RWPE1 (cell line): ENCODE measurements at regions not wholly inside any gene's neighbourhood (a gene's known extent, or its start where the extent isn't known, plus 50 kb on each side); places are given as distances from the start of the nearest gene placed in this dataset.

Experiments used
- CTCF ChIA-PET: fragments of 350-600 bp; sonication (Branson Sonifier 250); formaldehyde crosslinking; extraction: SDS; loops from one replicate; lab custom pipeline; 2021; lab: Yijun Ruan, JAX
- POLR2A ChIA-PET: fragments of 400-600 bp; formaldehyde crosslinking; extraction: SDS; loops from one replicate; lab custom pipeline; 2020; ENCODE audit warnings: antibody characterized with exemption; ENCODE audit not compliant: low non-redundant PET; lab: Yijun Ruan, JAX
- DNase-seq: peaks from one replicate; pipeline ENCODE4 v3.0.0; 2012; ENCODE audit warnings: low spot score
- H3K27ac ChIP-seq: fragments of 450-650 bp; 2 replicates; pipeline ENCODE4 v1.5.1; 2017
- CTCF ChIP-seq: fragments of 450-650 bp; conservative IDR thresholded peaks from 2 replicates; pipeline ENCODE4 v1.5.1; 2017; ENCODE audit warnings: low read depth, mild to moderate bottlenecking

DNA sequence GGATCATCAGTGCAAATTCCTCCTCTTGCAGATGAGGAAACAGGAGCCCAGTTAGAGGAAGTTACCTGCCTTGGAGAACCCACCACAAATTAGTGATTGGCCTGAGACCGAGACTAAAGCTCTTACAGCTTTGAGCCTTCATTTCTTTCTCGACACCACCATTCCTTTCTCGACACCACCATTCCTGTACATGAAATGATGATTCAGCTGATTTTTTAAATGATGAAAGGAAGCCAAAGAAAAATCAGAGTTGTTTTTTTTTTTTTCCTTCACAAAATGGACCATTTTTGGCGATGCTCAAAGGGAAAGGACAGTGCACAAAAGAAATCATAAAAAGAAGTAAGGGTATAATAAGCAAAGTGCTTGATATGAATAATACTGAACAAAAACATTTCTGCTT, 1080.2 kb upstream of the AUTS2 start:
- ChIA-PET CTCF (interaction anchor here (0.7 kb wide), 1 partner anchor 32 kb away, joined by 3 read pairs; no protein-coding TSS in a partner anchor), POLR2A (no interaction called here)
- TF ChIP-seq CTCF = no peak
- no peak for DNase-seq
- H3K27ac ChIP-seq = no peak overlapping the region

DNA sequence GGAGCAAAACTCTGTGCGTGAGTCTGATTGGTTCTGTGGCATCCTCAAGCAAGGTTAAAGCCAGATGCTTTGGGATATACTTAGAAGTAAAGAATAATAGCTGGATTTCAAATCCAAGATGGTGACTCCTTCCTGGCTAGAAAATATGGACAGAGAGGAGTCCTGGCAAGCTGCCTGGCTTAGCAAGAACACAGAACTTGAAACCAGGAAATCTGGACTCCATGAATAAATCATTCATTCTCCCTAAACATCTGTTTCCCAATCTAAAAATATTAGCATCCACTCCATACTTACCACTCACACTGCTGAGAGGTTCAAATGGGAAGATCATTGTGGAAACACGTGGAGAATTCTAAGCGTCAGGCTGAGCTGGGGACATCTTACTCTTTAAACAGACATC, 1074.1 kb upstream of the AUTS2 start:
- POLR2A ChIA-PET = no interaction called here
- CTCF ChIA-PET = no interaction called here
- no peak for TF ChIP-seq CTCF
- no peak for DNase-seq
- no peak overlapping the region for H3K27ac ChIP-seq

DNA sequence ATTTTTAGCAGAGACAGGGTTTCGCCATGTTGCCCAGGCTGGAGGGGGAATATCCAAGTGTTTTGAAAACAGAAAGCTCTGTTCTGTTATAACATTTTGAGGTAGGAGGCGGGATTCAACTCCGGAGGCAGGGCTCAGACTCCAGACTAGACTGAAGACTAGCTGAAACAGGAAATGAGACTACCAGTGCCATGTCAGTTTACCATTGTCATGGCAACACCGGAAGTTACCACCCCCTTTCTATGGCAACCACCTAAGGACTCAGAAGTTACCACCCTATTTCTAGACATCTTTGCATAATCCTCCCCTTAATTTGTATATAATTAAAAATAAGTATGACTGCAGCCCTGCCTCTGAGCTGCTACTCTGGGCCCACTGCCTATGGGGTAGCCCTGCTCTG, 1069.1 kb upstream of the AUTS2 start:
- no peak for DNase-seq
- CTCF ChIA-PET = no interaction called here
- POLR2A ChIA-PET = no interaction called here

GRCh38 chr7:68535266-68535665, 1063.0 kb upstream of the AUTS2 start:
- no peak for TF ChIP-seq CTCF
- ChIA-PET CTCF (no interaction called here), POLR2A (no interaction called here)
- H3K27ac ChIP-seq = no peak overlapping the region
- no peak for DNase-seq

More for the DNA sequence above, 1069.1 kb upstream of the AUTS2 start:
- H3K27ac ChIP-seq = no peak overlapping the region
- TF ChIP-seq CTCF = no peak

DNA sequence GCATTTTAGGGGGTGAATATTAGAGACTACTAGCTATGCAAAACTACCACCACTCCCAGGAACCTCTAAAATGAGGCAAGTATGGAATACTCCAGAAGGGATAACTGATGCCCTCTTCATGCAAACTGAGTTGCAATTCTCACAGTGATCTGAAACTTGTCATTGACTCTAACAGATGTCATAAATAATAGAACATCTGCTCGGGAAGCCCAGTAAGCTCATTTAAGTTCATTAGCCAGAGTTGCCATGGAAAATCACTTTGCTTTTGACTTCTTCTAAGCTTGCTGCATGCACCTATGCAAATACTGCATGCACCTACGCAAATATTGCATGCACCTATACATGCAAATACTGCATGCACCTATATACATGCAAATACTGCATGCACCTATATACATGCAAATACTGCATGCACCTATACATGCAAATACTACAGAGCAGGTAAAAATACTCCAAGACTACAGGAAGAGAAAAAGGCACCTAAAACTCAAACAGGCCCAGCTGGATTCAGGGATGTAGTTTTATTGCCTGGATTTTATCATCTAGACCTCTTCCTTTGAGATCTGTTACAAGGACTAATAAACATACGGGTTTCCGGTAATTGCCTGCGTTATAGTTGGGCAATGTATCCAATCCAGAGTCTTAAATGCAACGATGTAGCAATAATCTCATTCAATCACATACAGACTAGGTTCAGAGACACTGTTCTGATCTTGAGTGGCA, 1061.1 kb upstream of the AUTS2 start:
- POLR2A ChIA-PET = no interaction called here
- H3K27ac ChIP-seq = no peak overlapping the region
- DNase-seq = no peak
- no peak for TF ChIP-seq CTCF
- CTCF ChIA-PET = no interaction called here

- H3K27ac ChIP-seq = no peak overlapping the region
- no peak for TF ChIP-seq CTCF
- no peak for DNase-seq
- ChIA-PET CTCF (no interaction called here), POLR2A (no interaction called here)
Observed at GRCh38 chr7:68537774-68538071, 1060.6 kb upstream of the AUTS2 start.

- no peak for DNase-seq
- ChIA-PET POLR2A (no interaction called here), CTCF (interaction anchor here (0.6 kb wide), 1 partner anchor 1376 kb away, joined by 3 read pairs; no protein-coding TSS in a partner anchor)
- no peak for TF ChIP-seq CTCF
- no peak overlapping the region for H3K27ac ChIP-seq
Observed at GRCh38 chr7:68542831-68543230, 1055.4 kb upstream of the AUTS2 start.
